Left renal pelvis (tissue), 4 donors: ENCODE measurements at regions not wholly inside any gene's neighbourhood (a gene's known extent, or its start where the extent isn't known, plus 50 kb on each side); places are given as distances from the start of the nearest gene placed in this dataset.

Experiments
- DNase-seq, 4 donors: peaks; one replicate each; pipeline ENCODE4 v3.0.0-alpha.2; 2013; ENCODE audit warnings: low read depth in 4 of 4, low spot score in 3 of 4

DNA sequence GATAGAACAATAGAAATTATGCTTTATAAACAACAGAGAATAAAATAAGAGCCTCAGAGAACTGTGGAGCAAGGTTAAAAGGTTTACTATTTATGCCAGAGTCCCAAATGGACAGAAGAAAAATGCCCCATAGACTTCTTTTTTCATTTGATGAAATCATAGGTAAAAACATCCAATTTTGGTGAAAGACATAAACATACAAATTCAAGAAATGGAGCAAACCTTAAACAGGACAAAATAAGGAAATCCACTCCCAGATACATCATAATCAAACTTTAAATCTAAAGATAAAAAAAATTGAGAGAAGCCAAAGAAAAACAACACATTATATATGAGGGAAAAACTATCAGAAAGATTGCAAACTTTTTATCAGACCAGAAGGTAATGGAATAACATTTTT lies 182.8 kb downstream of the GADD45G start:
- no peak for DNase-seq

DNA sequence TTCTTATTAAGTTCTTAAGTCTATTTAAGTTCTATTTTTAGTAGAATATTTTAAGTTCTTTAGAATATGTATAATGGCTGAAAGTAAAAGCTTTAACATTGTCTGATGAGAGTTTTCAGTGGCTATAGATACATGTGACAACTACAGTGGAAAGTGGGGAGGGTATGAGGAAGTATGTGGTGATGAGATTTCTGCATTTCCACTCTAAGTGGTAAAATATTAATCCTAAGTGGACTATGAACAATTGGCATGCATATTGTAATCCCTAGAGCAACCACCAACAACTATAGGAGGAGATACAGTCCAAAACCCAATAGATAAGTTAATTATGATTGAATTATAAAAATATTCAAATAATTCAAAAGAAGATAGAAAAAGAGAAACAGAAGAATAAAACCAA lies 183.6 kb downstream of the GADD45G start:
- DNase-seq: no peak

DNA sequence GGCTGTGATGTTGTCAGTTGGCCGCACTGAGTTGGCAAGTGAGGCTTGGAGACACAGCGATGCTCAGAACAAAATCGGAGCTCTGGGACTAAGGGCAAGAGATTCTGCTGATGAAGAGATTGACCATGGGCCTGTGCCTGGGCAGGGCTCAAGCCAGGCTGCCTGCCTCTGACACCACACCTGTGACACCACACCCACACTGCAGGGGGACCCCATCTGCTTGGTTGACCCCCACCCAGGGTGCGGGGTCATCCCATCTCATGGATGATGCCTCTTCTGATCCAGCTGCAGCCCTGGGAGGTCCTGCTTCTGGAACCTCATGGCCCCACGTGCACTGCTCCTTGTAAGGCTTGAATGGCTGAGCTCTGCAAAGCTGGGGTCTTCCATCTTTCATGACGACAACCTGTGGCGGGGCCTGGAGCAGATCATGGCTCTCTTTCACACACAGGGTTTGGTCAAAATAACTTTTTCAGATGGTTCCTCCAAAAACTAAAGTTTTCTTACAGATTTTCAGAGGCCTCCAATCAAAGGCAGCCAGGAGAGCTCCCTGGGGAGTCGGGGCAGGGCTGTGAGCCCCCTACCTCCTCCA lies 185.2 kb downstream of the GADD45G start:
- DNase-seq: no peak

DNA sequence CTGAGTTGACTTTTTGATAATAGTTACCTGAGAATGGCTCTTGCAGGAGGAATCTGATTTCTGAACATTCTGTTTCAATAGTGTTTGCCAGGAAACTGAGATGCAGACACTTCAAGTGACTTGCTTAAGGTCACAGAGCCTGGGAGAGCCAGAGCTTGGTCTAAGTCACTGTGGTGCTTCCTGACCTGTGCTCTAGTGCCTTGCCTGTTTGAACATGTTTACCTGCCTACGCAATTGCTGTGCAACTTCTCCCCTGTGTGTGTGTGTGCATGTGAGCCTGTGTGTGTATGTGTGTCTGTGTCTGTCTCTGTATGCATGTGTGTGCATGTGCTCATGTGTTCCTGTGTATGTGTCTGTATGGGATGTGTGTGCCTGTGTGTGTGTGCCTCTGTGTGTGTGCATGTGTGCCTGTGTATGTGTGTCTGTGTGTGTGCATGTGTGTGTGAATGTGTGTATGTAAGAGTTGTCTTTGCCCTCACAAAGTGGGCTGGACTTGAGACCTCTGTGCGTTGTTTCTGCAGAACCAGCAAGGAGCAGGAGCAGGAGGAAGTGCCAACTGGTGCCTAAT lies 185.8 kb downstream of the GADD45G start:
- no peak for DNase-seq

DNA sequence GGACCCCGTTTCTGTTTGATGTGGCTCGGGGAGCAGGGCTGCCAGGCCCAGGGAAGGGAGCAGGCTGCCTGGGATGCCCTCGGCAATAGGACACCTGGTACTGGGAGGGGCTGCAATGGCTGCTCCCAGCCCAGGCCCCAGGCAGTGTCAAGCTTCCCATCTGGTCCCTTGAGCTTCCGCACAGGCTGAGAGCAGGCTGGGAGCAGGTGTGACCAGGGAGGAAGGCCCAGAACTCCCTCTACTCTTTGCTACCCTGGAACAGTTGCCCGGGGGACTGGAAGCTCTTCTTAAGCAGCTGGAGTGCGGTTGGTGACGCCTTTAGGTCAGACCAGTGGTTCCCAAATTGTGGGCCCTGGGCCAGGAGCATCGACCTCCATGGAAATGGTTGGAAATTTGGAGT lies 186.9 kb downstream of the GADD45G start:
- no peak for DNase-seq

DNA sequence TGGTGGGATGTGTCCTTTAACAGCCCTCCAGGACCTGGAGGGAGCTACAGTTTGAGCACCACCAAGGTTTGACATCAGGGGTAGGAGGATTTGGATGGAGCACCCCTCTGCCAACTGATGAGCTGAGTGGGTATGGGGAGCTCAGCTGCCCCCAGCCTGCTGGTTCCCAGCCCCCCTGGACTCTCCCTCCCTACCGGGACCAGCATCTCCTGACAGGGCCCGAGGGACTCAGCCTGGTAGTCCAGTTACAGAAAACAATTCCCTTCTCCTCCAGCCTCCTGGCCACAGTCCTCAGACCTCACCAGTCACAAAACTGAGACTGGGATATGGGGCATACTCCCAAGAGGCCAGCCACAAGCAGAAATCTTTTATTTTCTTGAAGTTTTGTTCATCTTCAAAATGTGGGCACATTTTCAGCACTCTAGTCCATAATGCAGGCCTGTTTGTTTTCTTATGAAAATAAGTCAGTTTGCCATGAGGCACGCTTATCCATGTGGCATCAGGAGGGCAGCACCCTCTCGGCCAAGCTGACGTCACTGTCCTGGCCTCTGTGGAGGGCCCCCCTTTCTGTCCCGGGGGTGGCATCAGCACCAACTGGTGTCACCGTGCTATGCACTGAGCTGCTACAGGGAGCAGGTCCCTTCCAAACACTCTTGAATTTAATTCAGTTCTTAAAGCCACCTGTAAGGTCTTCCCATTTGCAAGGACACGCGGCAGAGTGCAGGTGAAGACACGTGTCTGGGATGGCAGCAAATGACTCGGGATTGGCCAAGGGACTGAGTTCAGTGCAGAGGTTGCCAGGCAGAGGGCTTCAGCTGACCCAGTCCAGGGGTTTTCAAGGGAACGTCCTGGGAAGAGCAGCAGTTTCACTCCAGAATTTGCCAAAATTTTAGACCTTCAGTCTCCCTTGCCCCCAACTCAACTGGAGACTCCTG lies 187.6 kb downstream of the GADD45G start:
- DNase-seq: no peak

DNA sequence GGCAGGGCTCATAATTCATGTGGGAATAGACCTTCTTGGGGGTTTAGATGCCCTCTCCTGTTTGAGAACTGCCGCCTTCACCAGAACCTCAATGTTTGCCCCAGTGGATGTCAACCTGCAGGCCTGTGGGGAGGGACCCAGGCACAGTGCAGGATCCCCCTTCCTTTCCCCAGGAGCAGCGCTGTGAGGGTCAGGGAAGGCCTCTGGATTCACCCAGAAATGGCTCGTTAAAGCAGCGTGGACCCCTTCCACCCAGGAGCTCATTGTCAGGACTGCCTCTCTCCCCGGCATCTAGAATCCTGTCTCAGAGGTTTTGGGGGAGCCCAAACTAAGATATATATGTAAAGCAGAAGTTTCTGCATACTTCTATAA lies 188.3 kb downstream of the GADD45G start:
- no peak for DNase-seq

DNA sequence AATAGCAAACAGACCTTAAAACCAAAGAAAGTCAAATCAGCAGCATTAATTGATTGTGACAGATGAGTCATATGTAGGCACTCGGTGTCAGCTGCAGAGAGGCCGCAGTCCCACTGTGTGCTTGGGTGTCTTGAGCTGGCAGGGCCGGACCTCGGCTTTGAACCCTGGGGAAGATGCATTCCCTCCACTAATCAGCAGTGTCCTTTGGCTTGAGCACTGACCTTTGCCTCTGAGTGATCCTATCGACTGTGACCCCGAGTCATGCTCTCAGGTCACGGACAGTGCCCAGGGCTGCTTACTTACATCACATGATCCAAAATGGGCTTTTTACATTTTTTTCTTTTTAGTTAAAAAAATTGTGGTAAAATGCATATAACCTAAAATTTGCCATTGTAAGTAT lies 188.7 kb downstream of the GADD45G start:
- no peak for DNase-seq

DNA sequence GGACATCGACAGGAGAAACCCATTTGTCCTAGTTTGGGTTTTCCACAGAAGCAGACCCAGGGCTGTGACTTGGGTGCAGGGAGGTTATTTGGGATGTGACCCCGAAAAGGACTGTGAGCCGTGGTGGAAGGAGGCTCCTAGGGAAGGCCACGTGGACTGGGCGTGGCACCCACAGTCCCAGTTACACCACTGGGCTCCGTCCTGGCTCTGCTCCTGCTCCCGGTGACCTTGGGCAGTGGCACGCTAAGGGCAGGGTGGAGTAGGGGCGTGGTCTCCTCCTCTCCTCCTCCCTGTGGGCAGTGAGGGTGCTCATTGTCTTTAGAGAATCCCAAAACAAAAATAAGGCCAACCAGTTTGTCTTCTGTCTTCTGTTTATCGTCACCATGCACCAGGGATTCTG lies 190.1 kb downstream of the GADD45G start:
- no peak for DNase-seq

DNA sequence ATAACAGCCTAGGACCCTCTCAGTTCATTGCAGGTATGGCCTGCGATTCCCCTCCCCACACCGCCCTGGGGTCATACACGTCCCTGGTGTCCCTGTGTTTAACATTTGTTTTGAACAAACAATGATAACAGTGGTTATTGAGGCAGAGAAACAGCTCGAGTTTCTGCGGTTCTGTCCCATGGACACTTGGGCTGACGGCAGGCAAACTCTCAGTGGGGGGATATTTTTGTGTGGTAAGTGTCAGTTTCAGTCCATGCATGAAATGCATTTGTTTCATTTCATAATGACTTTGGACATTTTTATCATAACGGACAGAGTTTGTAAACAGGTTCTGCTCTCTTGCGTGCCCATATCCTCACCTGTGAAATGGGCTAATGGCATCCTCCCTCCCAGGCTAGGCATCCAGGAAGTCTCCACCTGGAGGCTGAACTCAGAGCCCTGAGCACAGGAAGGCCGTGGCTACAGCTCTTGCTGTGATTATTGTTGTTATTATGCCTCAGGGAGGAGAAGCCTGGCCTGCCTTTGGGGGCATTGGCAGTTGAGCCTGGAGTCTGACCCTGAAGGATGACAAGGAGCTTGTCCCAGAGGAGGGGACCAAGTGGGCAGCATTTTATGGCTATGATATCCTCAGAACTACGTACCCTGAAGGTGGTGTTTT lies 190.9 kb downstream of the GADD45G start:
- no peak for DNase-seq

DNA sequence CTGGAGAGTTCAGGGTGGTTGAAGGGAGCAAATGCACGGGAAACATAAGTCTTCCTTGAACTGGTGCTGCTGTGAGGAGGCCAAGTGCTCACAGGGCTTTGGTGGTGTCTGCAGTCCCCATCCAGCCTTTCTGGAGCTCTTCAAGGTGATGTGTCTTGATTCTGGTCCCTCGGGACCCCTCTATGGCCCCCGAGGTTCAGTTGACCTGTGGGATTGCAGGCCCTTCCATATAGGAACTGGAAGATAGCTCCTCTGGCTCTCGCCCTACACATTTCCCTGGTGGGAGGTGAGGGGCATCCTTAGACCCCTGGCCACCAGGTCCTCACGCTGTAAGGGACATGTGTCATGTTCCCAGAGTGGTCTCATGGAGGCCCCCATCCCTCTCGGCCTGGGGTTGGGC lies 191.8 kb downstream of the GADD45G start:
- DNase-seq: no peak

DNA sequence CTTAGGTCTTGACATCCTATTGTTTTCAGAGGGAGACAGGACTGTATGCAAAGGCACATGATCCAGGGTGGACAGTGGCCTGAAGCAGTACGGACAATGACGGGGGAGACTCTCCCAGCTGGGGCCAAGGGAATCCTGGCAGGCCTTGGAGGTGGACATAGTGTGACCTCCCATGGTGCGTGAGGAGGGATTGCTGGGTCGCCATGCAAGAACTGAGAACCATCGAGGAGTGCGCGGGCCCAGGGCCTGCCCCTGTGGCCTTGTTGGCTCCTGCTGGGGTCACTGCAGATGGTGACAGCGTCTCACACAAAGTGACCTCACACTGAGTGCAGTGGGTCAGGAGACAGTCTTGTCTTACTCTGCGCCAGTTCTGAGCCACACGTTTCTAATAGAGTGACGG lies 192.4 kb downstream of the GADD45G start:
- no peak for DNase-seq

DNA sequence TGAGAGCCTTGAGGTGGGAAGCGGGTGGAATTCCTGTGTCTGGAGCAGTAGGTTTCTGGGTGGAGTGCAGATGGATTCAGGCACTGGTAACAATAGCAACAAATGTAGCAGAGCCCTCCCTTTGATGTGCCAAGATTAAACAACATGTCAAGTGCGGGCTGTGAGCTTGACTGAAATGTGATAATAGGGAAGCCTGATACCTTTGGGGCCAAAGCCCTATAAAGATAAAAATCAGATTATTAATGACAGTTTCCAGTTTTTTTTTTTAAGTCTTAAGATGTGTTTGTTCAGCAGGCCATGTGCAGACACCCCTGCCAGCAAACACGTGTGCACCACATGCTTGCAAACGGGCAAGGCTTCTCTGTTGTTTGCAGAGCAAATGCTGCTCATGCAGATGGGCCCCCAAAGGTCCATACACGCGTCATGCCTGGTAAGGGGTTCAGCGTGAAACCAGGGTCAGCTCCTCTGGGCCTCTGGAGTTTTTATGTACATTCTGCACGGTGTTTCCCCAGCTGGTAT lies 193.2 kb downstream of the GADD45G start:
- no peak for DNase-seq

DNA sequence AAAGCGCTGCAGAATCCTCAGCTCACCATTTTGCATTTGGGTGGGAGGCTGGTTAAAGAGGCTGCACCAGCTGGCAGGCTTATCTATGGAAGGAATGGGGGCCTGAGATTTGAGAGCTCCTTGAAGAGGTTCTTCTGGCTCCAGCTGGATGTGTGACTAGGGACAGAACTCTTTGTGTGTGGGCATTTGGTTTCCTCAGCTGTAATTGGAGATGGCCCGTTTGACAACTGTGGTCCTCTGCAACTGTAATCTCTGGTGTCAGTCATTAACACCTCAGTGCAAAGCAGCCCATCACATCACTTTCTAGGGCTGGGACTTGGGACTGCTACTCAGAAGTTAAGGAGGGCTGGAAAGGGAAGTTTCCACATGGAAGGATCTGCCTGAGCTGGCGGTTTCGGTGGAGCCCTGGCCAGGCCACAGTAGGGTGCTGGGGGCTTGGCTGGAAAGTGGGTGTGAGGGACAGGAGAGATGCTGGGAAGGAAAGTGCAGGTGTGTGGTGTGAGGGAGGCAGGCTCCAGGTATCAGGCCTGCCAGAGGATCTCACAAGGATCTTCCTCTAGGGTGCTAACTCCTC lies 193.8 kb downstream of the GADD45G start:
- DNase-seq: no peak

DNA sequence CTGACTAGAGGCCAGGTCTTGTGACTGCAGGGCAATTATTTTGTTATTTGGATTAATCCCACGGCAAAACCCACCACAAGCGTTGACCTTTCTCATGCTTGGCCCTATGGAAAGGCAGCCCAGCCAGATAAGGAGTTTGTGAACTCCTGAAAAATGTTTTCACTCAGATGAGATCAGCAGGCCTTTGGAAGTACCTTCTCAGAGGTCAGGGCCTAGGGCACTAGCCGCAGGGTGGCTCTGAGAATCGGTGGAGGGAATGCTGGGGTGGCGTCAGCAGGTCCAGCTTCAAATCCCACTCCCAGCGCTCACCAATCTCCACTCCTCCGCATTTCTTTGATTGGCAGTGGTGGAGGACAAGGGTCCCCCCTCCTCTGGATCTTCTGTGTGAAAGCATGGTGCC lies 194.4 kb downstream of the GADD45G start:
- no peak for DNase-seq

DNA sequence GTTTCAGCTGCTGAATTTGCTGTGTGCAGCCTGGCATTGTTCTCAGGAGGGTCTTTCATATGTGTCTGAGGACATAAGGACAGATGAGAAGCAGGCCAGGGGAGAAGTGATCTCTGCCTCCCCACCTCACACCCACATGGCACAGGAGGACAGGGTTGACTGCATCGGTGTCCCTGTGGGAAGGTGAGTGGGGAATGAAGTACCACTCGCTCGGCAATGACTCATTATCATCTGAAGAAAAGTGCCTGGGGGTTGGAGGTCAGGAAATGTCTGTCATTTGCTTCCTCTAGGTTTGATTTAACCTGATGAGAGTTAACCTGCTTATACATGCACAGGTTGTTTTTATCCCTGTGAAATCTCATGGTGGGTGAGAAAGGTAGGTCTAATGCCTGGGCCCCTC lies 195.0 kb downstream of the GADD45G start:
- DNase-seq: no peak

DNA sequence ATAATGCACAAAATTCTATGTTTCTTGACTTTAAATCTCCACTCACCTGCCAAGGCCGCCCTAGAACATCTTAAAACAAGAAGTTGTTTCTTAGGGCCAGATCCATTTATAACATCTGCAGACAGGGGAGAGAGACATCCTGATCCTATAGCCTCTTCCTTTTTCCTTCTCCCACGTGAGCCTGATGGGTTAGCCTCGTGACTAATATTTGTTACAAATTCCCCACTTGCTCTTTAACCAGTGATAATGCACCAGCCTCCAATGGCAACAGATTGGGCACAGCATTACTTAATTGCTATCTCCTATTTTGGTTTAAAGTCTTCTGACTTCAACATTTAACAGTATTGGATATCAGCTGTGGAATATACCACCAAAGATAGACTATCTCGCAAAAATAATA lies 196.5 kb downstream of the GADD45G start:
- DNase-seq: no peak

DNA sequence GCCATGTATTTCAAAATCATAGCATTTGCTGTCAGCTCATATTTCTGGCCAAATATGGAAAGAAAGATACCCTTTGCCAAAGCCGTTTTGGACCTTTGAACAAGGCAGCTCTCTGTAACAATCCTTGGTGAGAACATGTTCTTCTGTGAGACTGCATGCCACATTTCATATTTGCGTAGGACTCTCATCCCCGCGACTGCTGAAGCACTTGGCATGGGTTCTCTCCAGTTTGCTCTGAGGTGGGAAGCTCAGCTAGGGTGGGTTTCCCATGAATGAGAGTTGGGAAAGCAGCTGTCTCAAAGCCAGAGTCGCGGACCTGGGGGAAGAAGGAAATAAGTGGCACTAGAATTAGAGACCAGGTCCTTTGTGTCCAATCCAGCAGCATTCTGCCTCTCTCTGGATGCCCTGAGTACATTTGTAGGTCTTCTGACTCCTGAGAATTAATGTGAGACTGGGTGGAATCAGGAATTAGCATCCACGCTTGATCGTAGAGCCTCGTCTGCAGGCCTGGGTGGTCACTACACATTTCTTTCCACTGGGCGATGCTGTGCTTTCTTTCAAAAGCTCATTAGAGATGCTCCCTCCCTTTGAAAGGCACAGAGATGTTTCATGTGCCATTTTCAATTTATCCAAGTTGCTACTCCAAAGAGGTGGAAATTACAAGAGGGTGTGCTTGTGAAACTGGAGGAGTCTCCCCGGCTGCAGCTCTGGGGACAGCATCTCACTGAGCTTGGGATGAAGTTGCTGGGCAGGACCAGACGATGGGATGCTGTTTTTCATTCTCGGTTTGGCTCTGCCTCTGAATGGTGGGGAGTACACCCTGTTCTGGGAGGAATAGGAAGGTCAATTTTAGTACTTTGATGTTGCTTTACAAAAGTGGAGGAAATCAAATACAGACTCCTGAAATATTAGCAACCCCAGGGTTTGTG lies 197.2 kb downstream of the GADD45G start:
- no peak for DNase-seq

DNA sequence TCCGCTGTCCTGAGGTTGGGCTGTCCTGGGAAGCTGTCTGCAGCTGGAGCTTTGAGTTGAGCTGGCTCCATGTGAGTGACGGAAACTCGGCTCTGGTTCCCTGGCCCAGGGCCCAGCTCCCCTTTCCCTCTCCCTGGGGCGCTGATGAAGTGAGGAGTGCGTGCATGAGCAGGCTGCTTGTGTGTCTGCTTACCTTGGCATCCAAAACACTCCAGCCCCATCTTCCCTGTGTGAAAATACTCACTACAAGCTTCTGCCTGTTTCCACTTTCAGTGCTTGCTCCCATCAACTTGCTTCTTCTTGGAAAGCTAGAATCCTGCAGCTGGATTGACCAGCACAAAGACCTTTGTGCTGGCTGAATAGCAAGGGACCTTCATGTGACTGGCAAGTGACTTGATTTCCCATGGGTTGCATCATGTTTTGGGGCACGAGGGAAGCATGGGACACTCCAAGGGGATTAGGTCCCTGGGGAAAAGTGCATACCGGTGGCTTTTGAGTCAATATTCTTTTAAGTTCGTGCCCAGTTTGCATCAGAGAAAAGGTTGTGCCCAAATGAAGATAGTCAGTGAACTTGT lies 198.1 kb downstream of the GADD45G start:
- no peak for DNase-seq

DNA sequence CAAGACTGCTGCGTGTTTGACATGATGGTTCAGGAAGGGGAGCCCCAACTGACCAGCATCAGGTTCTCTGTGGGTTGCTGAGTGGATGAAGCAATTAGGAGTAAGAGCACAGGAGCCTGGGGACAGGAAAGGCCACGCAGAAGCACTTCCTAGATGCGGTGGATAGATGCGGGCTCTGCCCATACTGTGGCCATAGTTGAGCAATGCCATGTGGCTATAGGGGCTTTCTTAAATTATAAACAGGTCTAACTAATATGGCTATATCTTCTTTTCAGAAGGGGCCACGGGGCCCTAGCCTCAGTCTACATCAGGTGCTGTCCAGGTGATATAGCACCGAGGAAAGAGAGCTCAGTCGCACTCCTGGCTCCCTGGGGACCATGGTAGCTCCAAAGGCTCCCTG lies 198.6 kb downstream of the GADD45G start:
- DNase-seq: no peak
